Gastrocnemius medialis (tissue), 4 donors: ENCODE measurements at regions not wholly inside any gene's neighbourhood (a gene's known extent, or its start where the extent isn't known, plus 50 kb on each side); places are given as distances from the start of the nearest gene placed in this dataset.

ENCODE experiments used
- ATAC-seq, 2 donors: fragments of 150-250 bp; one replicate each; pipeline ENCODE4 v1.9.1; 2016
- DNase-seq, 2 donors: peaks; one replicate each; pipeline ENCODE4 v3.0.0-alpha.2; 2019
- H3K27ac ChIP-seq, 4 donors: fragments of 200-600 bp; sonication (generic); 1 replicate in 1 of 4; 2 replicates in 3 of 4; pipeline ENCODE4 v1.5.1; 2016 to 2018; ENCODE audit warnings: mild to moderate bottlenecking in 2 of 4, moderate library complexity in 1 of 4
- H3K27me3 ChIP-seq, 3 donors: fragments of 200-600 bp; sonication (generic) in 2 of 3; 1 replicate in 1 of 3; 2 replicates in 2 of 3; pipeline versions ENCODE4 v1.5.1 to v1.6.0; 2016 to 2019; ENCODE audit warnings: mild to moderate bottlenecking in 1 of 3, moderate library complexity in 1 of 3
- H3K36me3 ChIP-seq, 2 donors: fragments of 200-600 bp; sonication (generic) in 1 of 2; one replicate each; pipeline ENCODE4 v1.5.1; 2017 to 2018
- H3K4me1 ChIP-seq, 2 donors: fragments of 200-600 bp; sonication (generic) in 1 of 2; one replicate each; pipeline ENCODE4 v1.5.1; 2016 to 2017; ENCODE audit warnings: mild to moderate bottlenecking in 2 of 2
- H3K4me3 ChIP-seq, 4 donors: fragments of 200-600 bp; sonication (generic) in 3 of 4; 1 replicate in 1 of 4; 2 replicates in 3 of 4; pipeline ENCODE4 v1.5.1; 2016 to 2019; ENCODE audit warnings: mild to moderate bottlenecking in 2 of 4
- H3K9me3 ChIP-seq, 3 donors: fragments of 200-600 bp; sonication (generic) in 2 of 3; 1 replicate in 1 of 3; 2 replicates in 2 of 3; pipeline ENCODE4 v1.5.1; 2016 to 2019
- CTCF ChIP-seq, 5 experiments: fragments of 450-650 bp in 3 of 5; fragments of 200-600 bp in 2 of 5; sonication (generic) in 2 of 5; IDR thresholded peaks in 4 of 5; conservative IDR thresholded peaks in 1 of 5; 1 replicate in 4 of 5; 2 replicates in 1 of 5; pipeline ENCODE4 v1.5.1; 2016 to 2019; ENCODE audit warnings: antibody characterized with exemption in 5 of 5, mild to moderate bottlenecking in 3 of 5, moderate library complexity in 3 of 5
- POLR2A ChIP-seq, 2 donors: fragments of 450-650 bp; IDR thresholded peaks; one replicate each; pipeline ENCODE4 v1.6.1; 2017; ENCODE audit warnings: antibody characterized with exemption in 2 of 2, mild to moderate bottlenecking in 2 of 2, moderate library complexity in 2 of 2
- in situ Hi-C, 4 donors: fragments of 200-750 bp; cut with MboI; loops; one replicate each; pipeline versions ENCODE4 v1.15.0 to v1.8.0; 2017; ENCODE audit warnings: low sequenced_read_pairs in 4 of 4
- intact Hi-C: fragments of 100-400 bp; cut with DNase I; formaldehyde crosslinking; loops from one replicate; pipeline ENCODE4 v1.15.1; 2023; ENCODE audit warnings: low total_unique reads

GRCh38 chr13:105031306-105031705 is 1504.2 kb downstream of the EFNB2 start:
- Histone ChIP-seq H3K4me3 (no peak overlapping the region), H3K9me3 (no peaks in the 10 kb centered on the region), H3K27ac (no peak overlapping the region), H3K27me3 (no peaks in the 10 kb centered on the region), H3K4me1 (no peaks in the 10 kb centered on the region), H3K36me3 (no peaks in the 10 kb centered on the region)
- intact Hi-C loops (no loop called here), in situ Hi-C loops (no loop called here)
- DNase-seq (no peak), ATAC-seq (no peak)
- TF ChIP-seq CTCF (IDR thresholded peaks at IDR 0.05 in 4 of 5, conservative IDR thresholded peaks at IDR 0.05 in 1 of 5), result no peak
- TF ChIP-seq POLR2A (IDR thresholded peaks at IDR 0.05), result no peak

- Histone ChIP-seq H3K27ac (no peak overlapping the region), H3K27me3 (no peaks in the 10 kb centered on the region), H3K36me3 (no peaks in the 10 kb centered on the region), H3K4me1 (no peaks in the 10 kb centered on the region), H3K4me3 (no peak overlapping the region), H3K9me3 (no peaks in the 10 kb centered on the region)
- DNase-seq, result no peak
- ATAC-seq, result no peak
- in situ Hi-C loops, result no loop called here
- intact Hi-C loops, result no loop called here
- no peak for TF ChIP-seq POLR2A (IDR thresholded peaks at IDR 0.05)
- TF ChIP-seq CTCF (IDR thresholded peaks at IDR 0.05 in 4 of 5, conservative IDR thresholded peaks at IDR 0.05 in 1 of 5), result no peak
Measured at GRCh38 chr13:105030851-105031250, 1504.6 kb downstream of the EFNB2 start.

GRCh38 chr13:105019073-105019472 is 1516.4 kb downstream of the EFNB2 start:
- Histone ChIP-seq H3K36me3 (no peaks in the 10 kb centered on the region), H3K9me3 (no peaks in the 10 kb centered on the region), H3K27me3 (no peaks in the 10 kb centered on the region), H3K27ac (no peak overlapping the region), H3K4me1 (no peaks in the 10 kb centered on the region), H3K4me3 (no peak overlapping the region)
- intact Hi-C loops, result no loop called here
- ATAC-seq, result no peak
- in situ Hi-C loops, result no loop called here
- TF ChIP-seq POLR2A (IDR thresholded peaks at IDR 0.05) (no peak), CTCF (IDR thresholded peaks at IDR 0.05 in 4 of 5, conservative IDR thresholded peaks at IDR 0.05 in 1 of 5) (no peak)
- DNase-seq, result no peak

- no peak for ATAC-seq
- Histone ChIP-seq H3K4me1 (no peaks in the 10 kb centered on the region), H3K4me3 (no peak overlapping the region), H3K27me3 (no peaks in the 10 kb centered on the region), H3K36me3 (no peaks in the 10 kb centered on the region), H3K27ac (no peak overlapping the region), H3K9me3 (no peaks in the 10 kb centered on the region)
- intact Hi-C loops, result no loop called here
- DNase-seq, result no peak
- in situ Hi-C loops, result no loop called here
- TF ChIP-seq POLR2A (IDR thresholded peaks at IDR 0.05) (no peak), CTCF (IDR thresholded peaks at IDR 0.05 in 4 of 5, conservative IDR thresholded peaks at IDR 0.05 in 1 of 5) (no peak)
Measured at GRCh38 chr13:105016266-105016665, 1519.2 kb downstream of the EFNB2 start.

- no peak for ATAC-seq
- intact Hi-C loops, result no loop called here
- DNase-seq, result no peak
- Histone ChIP-seq H3K9me3 (no peaks in the 10 kb centered on the region), H3K36me3 (no peaks in the 10 kb centered on the region), H3K27ac (no peak overlapping the region), H3K4me3 (no peak overlapping the region), H3K27me3 (no peaks in the 10 kb centered on the region), H3K4me1 (no peaks in the 10 kb centered on the region)
- TF ChIP-seq POLR2A (IDR thresholded peaks at IDR 0.05) (no peak), CTCF (IDR thresholded peaks at IDR 0.05 in 4 of 5, conservative IDR thresholded peaks at IDR 0.05 in 1 of 5) (no peak)
- in situ Hi-C loops, result no loop called here
Measured at GRCh38 chr13:105008604-105009003, 1526.9 kb downstream of the EFNB2 start.
